Adrenal gland (tissue), 9 donors: ENCODE measurements at regions not wholly inside any gene's neighbourhood (a gene's known extent, or its start where the extent isn't known, plus 50 kb on each side); places are given as distances from the start of the nearest gene placed in this dataset.

Experiments
- DNase-seq, 7 donors: peaks; one replicate each; pipeline ENCODE4 v3.0.0-alpha.2; 2019 to 2020
- H3K27ac ChIP-seq, 5 donors: fragments of 200-600 bp; sonication (generic) in 4 of 5; 1 replicate in 3 of 5; 2 replicates in 2 of 5; pipeline versions ENCODE4 v1.5.1 to v1.8.0; 2016 to 2020; ENCODE audit warnings: mild to moderate bottlenecking in 1 of 5
- H3K27me3 ChIP-seq: fragments of 200-600 bp; 2 replicates; pipeline ENCODE4 v1.8.0; 2021
- H3K36me3 ChIP-seq, 2 donors: fragments of 200-600 bp; replicated peaks in 1 of 2; 1 replicate in 1 of 2; 2 replicates in 1 of 2; pipeline versions ENCODE4 v1.5.1 to v1.8.0; 2018 to 2022
- H3K4me1 ChIP-seq, 2 donors: fragments of 200-600 bp; replicated peaks in 1 of 2; 1 replicate in 1 of 2; 2 replicates in 1 of 2; pipeline versions ENCODE4 v1.5.1 to v1.8.0; 2018 to 2021
- H3K4me3 ChIP-seq, 4 donors: fragments of 200-600 bp; sonication (generic) in 3 of 4; one replicate each; pipeline ENCODE4 v1.5.1; 2016 to 2018
- H3K9me3 ChIP-seq, 3 donors: fragments of 200-600 bp; sonication (generic) in 1 of 3; replicated peaks in 1 of 3; 1 replicate in 2 of 3; 2 replicates in 1 of 3; pipeline versions ENCODE4 v1.5.1 to v1.8.0; 2016 to 2021
- POLR2A ChIP-seq, 2 donors: fragments of 450-650 bp; IDR thresholded peaks; one replicate each; pipeline ENCODE4 v1.6.1; 2017; ENCODE audit warnings: antibody characterized with exemption in 2 of 2, mild to moderate bottlenecking in 2 of 2, moderate library complexity in 1 of 2
- WGBS, 4 donors: extraction: QIAGEN DNeasy Blood & Tissue Kit in 2 of 4; methylation state at CpG; one replicate each; pipeline versions ENCODE4 v1.1.5 to v1.1.7; 2013 to 2017; 5-methylcytosine and 5-hydroxymethylcytosine counted together
- intact Hi-C, 2 donors: fragments of 100-400 bp; cut with DNase I; formaldehyde crosslinking; loops; one replicate each; pipeline versions ENCODE4 v1.14.1 to v1.15.0; 2022 to 2023
- TF ChIP-seq, protein P1 (sequence below), 6 experiments: fragments of 450-650 bp in 4 of 6; fragments of 200-600 bp in 2 of 6; sonication (generic) in 1 of 6; IDR thresholded peaks; 1 replicate in 5 of 6; 2 replicates in 1 of 6; pipeline versions ENCODE4 v1.5.1 to v1.8.0; 2016 to 2021; ENCODE audit warnings: antibody characterized with exemption in 6 of 6, mild to moderate bottlenecking in 2 of 6, moderate library complexity in 1 of 6
- donor health status: healthy with polysubstance abuse.
- donor health status: Bipolar disorder and iron deficiency.
- donor health status: DM: yes; HTN: yes; CAD: no.
- donor health status: DM: no; HTN: no; CAD: no.
- donor health status: DM: no; HTN: no; CAD: no.

DNA sequence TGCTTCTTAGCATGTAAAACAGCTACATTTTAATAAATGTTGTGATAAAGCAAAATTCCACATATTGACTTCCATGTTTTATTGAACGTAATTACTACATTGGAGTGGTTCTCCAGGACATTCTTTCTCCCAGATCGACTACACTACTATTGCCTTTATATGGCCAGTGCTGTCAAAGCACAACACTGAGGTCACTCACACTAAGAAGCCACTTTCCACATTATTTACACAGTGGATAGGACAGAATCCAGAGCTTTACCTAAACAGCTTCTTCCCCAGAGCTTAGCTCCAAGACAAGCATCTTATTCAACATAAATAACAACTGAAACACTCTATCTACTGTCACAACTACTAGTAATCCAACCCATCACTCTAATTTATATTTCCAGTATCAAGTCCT lies 73.9 kb upstream of the WDR75 start:
- DNase-seq = no peak
- Histone ChIP-seq H3K36me3 (no peaks in the 10 kb centered on the region), H3K27ac (no peak overlapping the region), H3K4me3 (no peak overlapping the region), H3K27me3 (no peaks in the 10 kb centered on the region), H3K9me3 (no peaks in the 10 kb centered on the region), H3K4me1 (peaks cover 0 to 7% of the 10 kb centered on the region in 2 donors)
- no peak for TF ChIP-seq POLR2A (IDR thresholded peaks at IDR 0.05)
- TF ChIP-seq, protein P1, sequence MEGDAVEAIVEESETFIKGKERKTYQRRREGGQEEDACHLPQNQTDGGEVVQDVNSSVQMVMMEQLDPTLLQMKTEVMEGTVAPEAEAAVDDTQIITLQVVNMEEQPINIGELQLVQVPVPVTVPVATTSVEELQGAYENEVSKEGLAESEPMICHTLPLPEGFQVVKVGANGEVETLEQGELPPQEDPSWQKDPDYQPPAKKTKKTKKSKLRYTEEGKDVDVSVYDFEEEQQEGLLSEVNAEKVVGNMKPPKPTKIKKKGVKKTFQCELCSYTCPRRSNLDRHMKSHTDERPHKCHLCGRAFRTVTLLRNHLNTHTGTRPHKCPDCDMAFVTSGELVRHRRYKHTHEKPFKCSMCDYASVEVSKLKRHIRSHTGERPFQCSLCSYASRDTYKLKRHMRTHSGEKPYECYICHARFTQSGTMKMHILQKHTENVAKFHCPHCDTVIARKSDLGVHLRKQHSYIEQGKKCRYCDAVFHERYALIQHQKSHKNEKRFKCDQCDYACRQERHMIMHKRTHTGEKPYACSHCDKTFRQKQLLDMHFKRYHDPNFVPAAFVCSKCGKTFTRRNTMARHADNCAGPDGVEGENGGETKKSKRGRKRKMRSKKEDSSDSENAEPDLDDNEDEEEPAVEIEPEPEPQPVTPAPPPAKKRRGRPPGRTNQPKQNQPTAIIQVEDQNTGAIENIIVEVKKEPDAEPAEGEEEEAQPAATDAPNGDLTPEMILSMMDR (IDR thresholded peaks at IDR 0.05) = no peak
- WGBS, 4 donors = 74 to 84% (median 77%) methylated on average over 2 of the region's 2 CpGs
- intact Hi-C loops = no loop called here

DNA sequence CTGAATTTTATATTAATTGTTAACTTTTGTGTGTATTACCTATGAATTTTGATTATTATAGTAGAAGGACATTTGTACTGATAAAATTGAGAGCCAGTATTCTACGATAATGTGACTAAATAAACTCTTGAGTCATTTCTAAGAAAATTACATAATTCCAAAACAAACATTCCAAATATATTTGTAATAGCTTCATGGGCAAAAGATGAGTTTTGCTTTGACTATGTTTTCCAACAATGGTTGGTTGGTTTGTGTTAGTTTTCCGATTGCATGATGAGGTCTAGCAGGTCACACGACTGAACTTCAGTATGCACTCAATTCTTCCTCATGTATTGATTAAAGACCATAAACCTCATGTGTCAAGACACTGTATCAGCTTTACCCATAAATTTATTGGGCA lies 71.7 kb upstream of the WDR75 start:
- Histone ChIP-seq H3K27me3 (no peaks in the 10 kb centered on the region), H3K4me1 (peaks cover 0 to 7% of the 10 kb centered on the region in 2 donors), H3K36me3 (no peaks in the 10 kb centered on the region), H3K9me3 (no peaks in the 10 kb centered on the region), H3K4me3 (no peak overlapping the region), H3K27ac (no peak overlapping the region)
- intact Hi-C loops = no loop called here
- WGBS, 4 donors = 50 to 64% (median 56%) methylated on average over 3 of the region's 3 CpGs
- TF ChIP-seq, protein P1 (IDR thresholded peaks at IDR 0.05) = no peak
- TF ChIP-seq POLR2A (IDR thresholded peaks at IDR 0.05) = no peak
- DNase-seq = no peak

DNA sequence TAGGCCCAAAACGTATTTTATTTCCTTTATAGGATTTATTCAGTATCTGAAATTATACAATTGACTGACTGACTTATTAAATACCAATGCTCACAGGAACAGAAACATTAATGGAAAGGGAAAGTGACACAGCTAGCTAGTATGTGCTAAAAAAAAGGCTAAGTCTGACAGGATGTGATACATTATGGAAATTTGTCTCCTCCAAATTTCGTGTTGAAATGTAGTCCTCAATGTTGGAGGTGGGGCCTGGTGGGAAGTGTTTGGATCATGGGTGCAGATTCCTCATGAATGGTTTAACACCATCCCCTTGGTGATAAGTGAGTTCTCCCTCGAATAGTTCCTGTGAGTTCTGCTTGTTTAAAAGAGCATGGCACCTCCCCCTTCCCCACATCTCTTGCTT lies 70.6 kb upstream of the WDR75 start:
- H3K4me3 ChIP-seq = no peak overlapping the region
- no peak for DNase-seq
- TF ChIP-seq POLR2A (IDR thresholded peaks at IDR 0.05) = no peak
- TF ChIP-seq, protein P1 (IDR thresholded peaks at IDR 0.05) = no peak
- no peaks in the 10 kb centered on the region for H3K9me3 ChIP-seq
- H3K4me1 ChIP-seq = peaks cover 0 to 7% of the 10 kb centered on the region in 2 donors
- H3K27me3 ChIP-seq = no peaks in the 10 kb centered on the region
- H3K36me3 ChIP-seq = no peaks in the 10 kb centered on the region
- intact Hi-C loops = no loop called here
- no peak overlapping the region for H3K27ac ChIP-seq
- 59 to 69% (median 64%) methylated on average over 3 of the region's 3 CpGs for WGBS, 4 donors

DNA sequence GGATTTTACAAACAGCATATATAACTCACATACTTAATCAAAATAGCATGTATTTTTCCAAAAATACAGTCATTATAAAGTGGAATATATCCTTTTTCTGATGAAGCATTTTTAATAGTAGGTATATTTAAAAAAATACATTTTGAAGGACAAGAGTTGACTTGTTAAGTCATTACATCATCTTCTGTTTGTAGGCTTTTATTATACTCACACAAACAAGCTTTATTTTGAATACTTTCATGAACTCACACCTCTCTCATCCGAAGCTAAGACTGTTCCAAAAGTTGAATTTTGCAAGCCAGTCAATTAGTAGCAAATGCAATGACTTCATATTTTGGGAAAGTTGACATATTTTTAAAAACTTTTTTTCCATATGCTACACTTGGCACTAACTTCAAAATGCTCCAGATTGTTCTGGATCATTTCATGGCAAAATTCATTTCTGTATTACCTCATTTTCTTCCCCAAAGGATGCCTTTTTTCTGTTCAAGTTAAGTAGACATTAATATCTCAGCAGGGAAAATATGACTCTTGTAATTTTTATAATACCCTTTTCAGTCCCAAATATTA lies 68.5 kb upstream of the WDR75 start:
- Histone ChIP-seq H3K27ac (no peak overlapping the region), H3K4me1 (peaks cover 0 to 7% of the 10 kb centered on the region in 2 donors), H3K9me3 (no peaks in the 10 kb centered on the region), H3K36me3 (no peaks in the 10 kb centered on the region), H3K27me3 (no peaks in the 10 kb centered on the region), H3K4me3 (no peak overlapping the region)
- WGBS, 4 donors = 70 to 84% (median 75%) methylated on average over 1 of the region's 1 CpG
- TF ChIP-seq POLR2A (IDR thresholded peaks at IDR 0.05) = no peak
- TF ChIP-seq, protein P1 (IDR thresholded peaks at IDR 0.05) = no peak
- intact Hi-C loops = no loop called here
- no peak for DNase-seq
